Natural killer cell (primary cell): ENCODE measurements at regions not wholly inside any gene's neighbourhood (a gene's known extent, or its start where the extent isn't known, plus 50 kb on each side); places are given as distances from the start of the nearest gene placed in this dataset.
"Not testable (repeated sequence)": the region's sequence is repeated elsewhere in the genome, so short reads cannot be mapped to it uniquely, and the experiment has no call there.

Experiments used
- ATAC-seq, 3 donors: fragments of 150-1000 bp in 2 of 3; fragments of 200-7000 bp in 1 of 3; cut with Tn5 transposase; 1 replicate in 1 of 3; 2 replicates in 2 of 3; pipeline ENCODE4 v1.10.0; 2021; ENCODE audit warnings: mild to moderate bottlenecking in 2 of 3, moderate library complexity in 2 of 3
- DNase-seq, 2 donors: peaks; one replicate each; pipeline versions ENCODE4 v3.0.0 to v3.0.0-alpha.2; 2013 to 2021; ENCODE audit warnings: mixed read lengths in 1 of 2
- H3K27ac ChIP-seq: one replicate; pipeline ENCODE4 v1.5.1; 2013; ENCODE audit warnings: mild to moderate bottlenecking, low read length
- H3K27me3 ChIP-seq: one replicate; pipeline ENCODE4 v1.6.1; 2013; ENCODE audit warnings: low read length; ENCODE audit not compliant: control insufficient read depth, insufficient read depth
- H3K36me3 ChIP-seq: one replicate; pipeline ENCODE4 v1.6.1; 2013; ENCODE audit warnings: low read length; ENCODE audit not compliant: control insufficient read depth, insufficient read depth
- H3K4me1 ChIP-seq: one replicate; pipeline ENCODE4 v1.6.1; 2013; ENCODE audit warnings: low read length; ENCODE audit not compliant: control insufficient read depth, insufficient read depth
- H3K4me3 ChIP-seq: one replicate; pipeline ENCODE4 v1.5.1; 2013; ENCODE audit warnings: low read length
- H3K9me3 ChIP-seq: one replicate; pipeline ENCODE4 v1.6.1; 2013; ENCODE audit warnings: low read length; ENCODE audit not compliant: control insufficient read depth, insufficient read depth
- H3K27ac Mint-ChIP-seq, 2 donors: one replicate each; pipeline ENCODE4 v1.8.0; 2022; ENCODE audit warnings: mild to moderate bottlenecking in 2 of 2, mixed read lengths in 2 of 2, moderate library complexity in 1 of 2
- H3K27me3 Mint-ChIP-seq, 2 donors: one replicate each; pipeline ENCODE4 v1.8.0; 2022; ENCODE audit warnings: low read depth in 2 of 2, mixed read lengths in 2 of 2
- H3K36me3 Mint-ChIP-seq: one replicate; pipeline ENCODE4 v1.8.0; 2022; ENCODE audit warnings: mixed read lengths
- H3K4me1 Mint-ChIP-seq, 2 donors: one replicate each; pipeline ENCODE4 v1.8.0; 2022; ENCODE audit warnings: mixed read lengths in 2 of 2
- H3K4me3 Mint-ChIP-seq: one replicate; pipeline ENCODE4 v1.8.0; 2022; ENCODE audit warnings: mild to moderate bottlenecking, moderate library complexity, mixed read lengths
- H3K9me3 Mint-ChIP-seq, 2 donors: one replicate each; pipeline ENCODE4 v1.8.0; 2022; ENCODE audit warnings: mixed read lengths in 2 of 2
- WGBS: methylation state at CpG from one replicate; pipeline ENCODE4 v1.1.7; 2013; ENCODE audit warnings: missing lambda C conversion rate; ENCODE audit not compliant: insufficient coverage; 5-methylcytosine and 5-hydroxymethylcytosine counted together
- intact Hi-C: fragments of 100-400 bp; cut with micrococcal nuclease; formaldehyde crosslinking; loops from one replicate; pipeline ENCODE4 v1.14.2; 2022
- TF ChIP-seq, protein P1 (sequence below): fragments of 200-600 bp; IDR thresholded peaks from one replicate; pipeline ENCODE4 v1.8.0; 2022; ENCODE audit warnings: antibody characterized with exemption

DNA sequence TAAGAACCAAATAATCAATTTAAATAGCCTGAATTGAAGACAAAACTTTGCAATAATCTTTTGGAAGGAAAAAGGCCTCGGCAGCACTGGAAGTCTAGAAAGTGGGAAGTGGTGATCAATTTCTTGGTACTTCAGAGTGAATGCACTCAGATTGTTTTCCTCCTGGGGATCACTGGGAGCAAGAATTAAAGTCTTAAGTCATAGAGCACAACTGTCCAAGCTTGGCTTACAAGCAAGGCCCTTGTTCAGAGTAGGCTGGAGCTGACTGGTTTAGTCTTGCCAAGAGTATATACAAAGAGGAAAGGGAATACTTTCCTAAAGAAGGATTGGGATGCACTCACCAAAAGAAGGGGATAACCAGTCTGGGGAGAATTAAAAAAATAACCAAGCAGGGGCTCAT, 637.1 kb downstream of the CCSER2 start:
- Mint-ChIP-seq H3K36me3 (no peaks in the 10 kb centered on the region), H3K27ac (no peak overlapping the region), H3K9me3 (peaks cover 4 to 5% of the 10 kb centered on the region in 2 donors), H3K4me1 (no peaks in the 10 kb centered on the region), H3K4me3 (no peak overlapping the region), H3K27me3 (no peaks in the 10 kb centered on the region)
- intact Hi-C loops, result no loop called here
- H3K4me1 ChIP-seq, result no peaks in the 10 kb centered on the region
- 88% methylated on average over 1 of the region's 1 CpG for WGBS
- H3K9me3 ChIP-seq, result no peaks in the 10 kb centered on the region
- H3K4me3 ChIP-seq, result no peak overlapping the region
- H3K27me3 ChIP-seq, result no peaks in the 10 kb centered on the region
- H3K27ac ChIP-seq, result no peak overlapping the region
- TF ChIP-seq, protein P1, sequence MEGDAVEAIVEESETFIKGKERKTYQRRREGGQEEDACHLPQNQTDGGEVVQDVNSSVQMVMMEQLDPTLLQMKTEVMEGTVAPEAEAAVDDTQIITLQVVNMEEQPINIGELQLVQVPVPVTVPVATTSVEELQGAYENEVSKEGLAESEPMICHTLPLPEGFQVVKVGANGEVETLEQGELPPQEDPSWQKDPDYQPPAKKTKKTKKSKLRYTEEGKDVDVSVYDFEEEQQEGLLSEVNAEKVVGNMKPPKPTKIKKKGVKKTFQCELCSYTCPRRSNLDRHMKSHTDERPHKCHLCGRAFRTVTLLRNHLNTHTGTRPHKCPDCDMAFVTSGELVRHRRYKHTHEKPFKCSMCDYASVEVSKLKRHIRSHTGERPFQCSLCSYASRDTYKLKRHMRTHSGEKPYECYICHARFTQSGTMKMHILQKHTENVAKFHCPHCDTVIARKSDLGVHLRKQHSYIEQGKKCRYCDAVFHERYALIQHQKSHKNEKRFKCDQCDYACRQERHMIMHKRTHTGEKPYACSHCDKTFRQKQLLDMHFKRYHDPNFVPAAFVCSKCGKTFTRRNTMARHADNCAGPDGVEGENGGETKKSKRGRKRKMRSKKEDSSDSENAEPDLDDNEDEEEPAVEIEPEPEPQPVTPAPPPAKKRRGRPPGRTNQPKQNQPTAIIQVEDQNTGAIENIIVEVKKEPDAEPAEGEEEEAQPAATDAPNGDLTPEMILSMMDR, result no peak
- ATAC-seq (no peak), DNase-seq (no peak)
- no peaks in the 10 kb centered on the region for H3K36me3 ChIP-seq

DNA sequence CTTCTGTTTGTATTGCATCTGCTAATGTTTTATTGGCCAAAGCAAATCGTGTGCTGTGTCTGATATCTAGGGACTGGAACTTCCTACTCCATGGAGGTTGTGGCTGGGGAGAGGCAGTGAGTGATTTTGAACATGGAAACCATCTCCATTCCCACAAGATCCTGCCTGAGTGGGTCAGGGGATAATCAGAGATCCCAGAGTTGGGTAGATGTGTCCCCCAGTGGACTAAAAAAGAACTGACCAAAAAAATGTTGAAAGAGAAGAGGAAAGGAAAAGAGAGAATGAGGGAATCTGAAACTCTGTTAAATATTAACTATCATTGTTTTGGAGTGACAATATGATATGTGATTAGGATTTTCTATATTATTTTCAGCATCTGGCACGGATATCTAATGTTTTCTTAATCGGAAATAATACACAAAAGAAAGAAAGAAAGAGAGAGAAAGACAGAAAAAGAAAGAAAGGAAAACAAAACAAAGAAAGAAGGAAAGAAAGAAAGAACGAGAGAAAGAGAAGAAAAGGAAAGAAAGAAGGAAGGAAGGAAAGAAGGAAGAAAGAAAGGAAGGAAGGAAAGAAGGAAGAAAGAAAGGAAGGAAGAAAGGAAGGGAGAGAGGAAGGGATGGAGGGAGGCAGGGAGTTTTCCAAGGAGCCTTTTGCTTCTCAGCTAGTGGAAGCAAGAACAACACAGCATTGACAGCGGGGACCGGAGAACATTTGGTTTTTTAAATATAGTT, 638.5 kb downstream of the CCSER2 start:
- Mint-ChIP-seq H3K4me1 (no peaks in the 10 kb centered on the region), H3K27me3 (no peaks in the 10 kb centered on the region)

DNA sequence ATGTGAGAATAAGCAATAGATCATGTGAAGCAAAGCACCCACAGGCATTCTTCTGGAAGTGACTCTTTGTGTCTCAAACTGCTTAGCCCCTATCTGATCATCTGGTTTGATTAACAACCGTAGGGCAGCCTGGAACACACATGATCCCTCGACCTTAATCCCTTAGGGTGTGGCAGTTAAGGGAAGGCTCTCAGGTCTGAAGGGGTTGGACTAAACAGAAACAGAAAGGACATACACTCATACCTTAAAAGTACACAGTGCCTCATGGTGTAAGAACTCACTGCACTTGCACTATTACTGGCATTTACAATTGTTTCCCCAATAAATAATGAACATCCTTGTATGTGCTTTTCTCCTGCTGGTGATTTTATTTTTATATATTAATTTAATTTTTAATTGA, 640.9 kb downstream of the CCSER2 start:
- H3K4me1 Mint-ChIP-seq, H3K36me3 ChIP-seq, H3K27me3 Mint-ChIP-seq, H3K4me1 ChIP-seq, H3K27me3 ChIP-seq, H3K9me3 ChIP-seq, H3K27ac Mint-ChIP-seq, H3K27ac ChIP-seq, H3K36me3 Mint-ChIP-seq, intact Hi-C loops, H3K9me3 Mint-ChIP-seq, H3K4me3 Mint-ChIP-seq, DNase-seq, H3K4me3 ChIP-seq, ATAC-seq: not testable (repeated sequence)
- WGBS, result 70% methylated on average over 2 of the region's 2 CpGs

More for the DNA sequence above, 638.5 kb downstream of the CCSER2 start:
- H3K4me1 ChIP-seq, result no peaks in the 10 kb centered on the region
- Mint-ChIP-seq H3K36me3 (no peaks in the 10 kb centered on the region), H3K9me3 (peaks cover 4 to 5% of the 10 kb centered on the region in 2 donors), H3K4me3 (no peak overlapping the region), H3K27ac (no peak overlapping the region)
- no peak overlapping the region for H3K4me3 ChIP-seq
- TF ChIP-seq, protein P1, result no peak
- no peaks in the 10 kb centered on the region for H3K27me3 ChIP-seq
- 94% methylated on average over 3 of the region's 6 CpGs for WGBS
- ATAC-seq (no peak), DNase-seq (no peak)
- no peaks in the 10 kb centered on the region for H3K36me3 ChIP-seq
- no peak overlapping the region for H3K27ac ChIP-seq
- intact Hi-C loops, result no loop called here
- H3K9me3 ChIP-seq, result no peaks in the 10 kb centered on the region

DNA sequence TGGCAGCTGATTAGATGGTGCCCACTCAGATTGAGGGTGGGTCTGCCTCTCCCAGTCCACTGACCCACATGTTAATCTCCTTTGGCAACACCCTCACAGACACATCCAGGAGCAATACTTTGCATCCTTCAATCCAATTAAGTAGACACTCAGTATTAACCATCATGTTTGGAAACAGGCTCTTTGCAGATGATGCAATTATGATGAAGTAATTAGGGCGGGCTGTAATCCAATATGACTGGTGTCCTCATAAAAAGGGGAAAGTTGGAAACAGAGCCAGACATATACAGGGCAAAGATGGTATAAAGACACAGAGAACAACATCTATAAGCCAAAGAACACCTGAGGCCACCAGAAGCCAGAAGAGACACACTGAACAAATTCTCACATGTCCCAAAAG, 658.6 kb downstream of the CCSER2 start:
- Histone ChIP-seq H3K4me3 (no peak overlapping the region), H3K27ac (no peak overlapping the region), H3K27me3 (no peaks in the 10 kb centered on the region), H3K9me3 (no peaks in the 10 kb centered on the region), H3K36me3 (no peaks in the 10 kb centered on the region), H3K4me1 (no peaks in the 10 kb centered on the region)
- TF ChIP-seq, protein P1, result no peak
- no peak overlapping the region for H3K4me3 Mint-ChIP-seq
- DNase-seq (no peak), ATAC-seq (no peak)
- no peaks in the 10 kb centered on the region for H3K27me3 Mint-ChIP-seq
- no peaks in the 10 kb centered on the region for H3K4me1 Mint-ChIP-seq
- intact Hi-C loops, result no loop called here
- WGBS, result 50% methylated on average over 1 of the region's 1 CpG
- peaks cover 0 to 3% of the 10 kb centered on the region in 2 donors for H3K9me3 Mint-ChIP-seq
- no peaks in the 10 kb centered on the region for H3K36me3 Mint-ChIP-seq
- no peak overlapping the region for H3K27ac Mint-ChIP-seq
